Activated CD4-positive, CD25-positive, alpha-beta regulatory T cell (primary cell): ENCODE measurements at regions not wholly inside any gene's neighbourhood (a gene's known extent, or its start where the extent isn't known, plus 50 kb on each side); places are given as distances from the start of the nearest gene placed in this dataset.

Experiments used
- DNase-seq, 4 experiments: peaks; one replicate each; lab custom pipeline; 2025; lab: John Stamatoyannopoulos, UW

GRCh38 chr5:56320686-56321085 lies 87.6 kb upstream of the ANKRD55 start:
- DNase-seq, result no peak

- no peak for DNase-seq
Measured at GRCh38 chr5:56319526-56320181, 86.5 kb upstream of the ANKRD55 start.

DNA sequence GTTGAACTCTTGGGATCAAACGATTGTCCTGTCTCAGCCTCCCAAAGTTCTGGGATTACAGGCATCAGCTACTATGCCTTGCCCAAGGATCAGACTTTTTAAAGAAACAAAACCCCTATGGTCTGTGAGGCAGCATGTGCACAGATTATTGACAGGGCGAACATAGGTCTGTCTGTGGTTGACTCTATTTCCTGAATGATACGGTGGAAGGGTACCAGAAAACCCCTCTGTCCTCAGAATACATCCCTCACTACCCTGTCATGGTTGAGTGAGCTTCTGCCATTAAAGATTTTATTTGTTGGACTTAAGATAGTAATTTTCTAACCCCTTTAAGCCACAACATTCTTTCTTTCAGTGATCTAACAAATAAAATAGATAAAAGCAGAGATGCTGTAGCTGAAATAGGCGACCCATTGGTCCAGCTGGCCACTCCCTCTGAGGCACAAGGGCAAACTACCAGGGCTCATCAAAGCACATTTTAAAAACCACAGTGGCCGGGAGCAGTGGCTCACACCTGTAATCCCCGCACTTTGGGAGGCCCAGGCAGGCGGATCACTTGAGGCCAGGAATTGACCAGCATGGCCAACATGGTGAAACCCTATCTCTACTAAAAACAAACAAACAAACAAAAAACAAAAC lies 84.9 kb upstream of the ANKRD55 start:
- DNase-seq, result no peak

- DNase-seq, result no peak
Measured at GRCh38 chr5:56316299-56316994, 83.3 kb upstream of the ANKRD55 start.

DNA sequence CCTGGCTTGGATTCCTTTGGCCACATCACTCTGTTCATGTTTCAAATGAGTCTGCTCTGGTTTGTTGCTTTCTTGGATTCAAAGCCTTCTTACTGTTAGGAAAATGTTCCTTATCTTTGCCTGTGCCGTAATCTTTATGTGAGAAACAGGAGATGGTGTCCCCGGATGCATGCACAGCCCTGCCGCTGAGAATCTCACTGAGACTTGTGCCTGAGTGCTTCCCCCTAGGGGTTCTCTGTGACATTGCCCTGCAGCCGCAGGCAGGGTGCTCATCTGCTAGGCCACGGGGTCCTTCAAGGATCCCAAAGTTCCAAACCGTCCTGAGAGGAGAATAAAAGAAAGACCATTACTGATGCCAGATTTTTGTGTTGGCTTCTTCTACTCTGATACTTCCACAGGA lies 81.4 kb upstream of the ANKRD55 start:
- peak in 2 of 4 experiments; percentile 2 to 4 for DNase-seq

DNA sequence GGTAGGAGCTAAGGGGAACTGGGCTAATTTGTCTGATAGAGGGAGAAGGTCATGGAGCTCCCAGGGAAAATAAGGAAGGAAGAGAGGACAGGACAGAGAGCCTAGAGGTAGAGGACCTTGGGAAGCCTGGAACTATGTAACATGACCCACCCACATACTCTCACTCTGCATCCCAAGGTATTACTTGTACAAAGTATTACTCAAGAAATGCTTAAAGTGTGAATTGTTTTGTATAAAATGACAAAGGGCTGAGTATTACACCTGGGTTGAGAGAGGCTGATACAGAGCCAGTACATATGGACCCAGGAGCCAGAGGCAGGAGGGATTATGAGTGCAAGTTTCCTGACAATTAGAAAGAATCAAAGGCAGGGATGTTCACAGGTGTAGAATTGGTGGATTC lies 80.5 kb upstream of the ANKRD55 start:
- no peak for DNase-seq

DNA sequence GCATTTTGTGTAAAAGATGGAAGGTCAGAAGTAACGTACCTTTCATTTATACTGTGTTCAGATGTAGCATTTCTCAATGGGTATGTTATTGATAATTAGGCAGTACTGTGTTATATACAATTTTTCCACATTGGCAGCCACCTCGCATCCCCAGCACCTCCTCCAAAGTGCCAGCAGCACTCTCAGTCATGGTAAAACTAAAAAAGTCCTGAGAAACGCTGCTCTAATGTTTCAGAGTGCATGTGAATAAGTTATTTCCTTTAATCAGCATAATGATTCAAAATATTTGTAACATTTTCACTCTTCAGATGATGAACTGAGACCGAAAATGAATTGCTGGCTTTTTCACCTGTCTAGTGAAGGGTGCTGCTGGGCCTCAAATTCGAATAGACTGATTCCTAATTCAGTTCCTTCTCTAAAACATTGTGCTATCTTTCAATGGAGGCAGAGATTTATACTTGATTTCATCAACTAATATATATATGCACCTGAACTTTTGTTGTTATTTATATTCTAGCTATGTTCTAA lies 79.9 kb upstream of the ANKRD55 start:
- DNase-seq, result no peak

GRCh38 chr5:56311306-56311905 lies 78.3 kb upstream of the ANKRD55 start:
- no peak for DNase-seq

DNA sequence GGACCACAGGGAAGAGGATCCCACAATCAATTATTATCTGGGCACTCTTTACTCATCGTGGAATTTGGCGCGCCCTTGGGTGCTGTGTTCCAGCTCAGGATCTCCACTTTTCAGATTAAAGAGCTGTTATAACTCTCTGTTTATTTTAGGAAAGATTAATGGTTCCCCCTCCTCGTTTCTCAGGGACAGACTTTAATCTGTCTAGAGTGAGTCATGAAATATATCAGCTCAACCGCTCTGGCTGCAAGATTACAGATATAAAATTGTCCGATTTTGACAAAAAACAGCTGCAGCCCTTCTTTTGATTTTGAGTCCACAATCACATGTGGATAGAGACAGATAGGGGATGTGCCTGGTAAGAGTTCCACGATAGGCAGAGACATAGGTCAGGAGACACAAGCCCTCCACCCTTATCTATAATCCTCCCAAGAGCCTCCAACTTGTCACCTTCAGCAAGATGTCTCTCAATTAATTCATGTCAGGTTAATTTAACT lies 77.6 kb upstream of the ANKRD55 start:
- DNase-seq, result no peak

DNA sequence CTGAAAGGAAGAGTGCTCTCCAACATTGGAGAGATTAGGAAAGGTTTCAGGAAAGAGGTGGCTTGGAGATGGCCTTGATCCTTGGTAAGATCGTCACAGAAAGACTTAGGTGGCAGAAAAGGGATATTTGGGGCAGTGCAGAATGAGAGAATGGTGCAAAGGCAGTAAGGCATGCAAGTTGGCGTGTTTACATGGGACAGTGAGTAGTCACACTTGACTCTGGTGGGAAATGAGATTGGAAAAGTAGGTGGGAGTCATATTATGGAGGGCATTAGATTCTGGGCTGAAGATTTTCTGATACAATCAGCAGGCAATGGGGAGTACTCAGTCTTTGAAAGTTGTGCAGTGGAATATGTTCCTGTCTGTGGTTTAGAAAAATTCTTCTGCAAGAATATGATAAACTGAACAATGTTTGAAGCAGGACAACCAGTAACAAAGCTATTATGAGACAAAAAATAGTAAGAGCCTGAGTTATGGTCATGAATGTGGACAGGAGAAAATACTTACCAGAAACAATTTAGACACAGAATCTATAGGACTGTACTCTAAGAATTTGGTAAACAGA lies 76.2 kb upstream of the ANKRD55 start:
- DNase-seq, result no peak

GRCh38 chr5:56307714-56308333 lies 74.7 kb upstream of the ANKRD55 start:
- DNase-seq, result no peak

GRCh38 chr5:56306433-56307150 lies 73.5 kb upstream of the ANKRD55 start:
- no peak for DNase-seq

DNA sequence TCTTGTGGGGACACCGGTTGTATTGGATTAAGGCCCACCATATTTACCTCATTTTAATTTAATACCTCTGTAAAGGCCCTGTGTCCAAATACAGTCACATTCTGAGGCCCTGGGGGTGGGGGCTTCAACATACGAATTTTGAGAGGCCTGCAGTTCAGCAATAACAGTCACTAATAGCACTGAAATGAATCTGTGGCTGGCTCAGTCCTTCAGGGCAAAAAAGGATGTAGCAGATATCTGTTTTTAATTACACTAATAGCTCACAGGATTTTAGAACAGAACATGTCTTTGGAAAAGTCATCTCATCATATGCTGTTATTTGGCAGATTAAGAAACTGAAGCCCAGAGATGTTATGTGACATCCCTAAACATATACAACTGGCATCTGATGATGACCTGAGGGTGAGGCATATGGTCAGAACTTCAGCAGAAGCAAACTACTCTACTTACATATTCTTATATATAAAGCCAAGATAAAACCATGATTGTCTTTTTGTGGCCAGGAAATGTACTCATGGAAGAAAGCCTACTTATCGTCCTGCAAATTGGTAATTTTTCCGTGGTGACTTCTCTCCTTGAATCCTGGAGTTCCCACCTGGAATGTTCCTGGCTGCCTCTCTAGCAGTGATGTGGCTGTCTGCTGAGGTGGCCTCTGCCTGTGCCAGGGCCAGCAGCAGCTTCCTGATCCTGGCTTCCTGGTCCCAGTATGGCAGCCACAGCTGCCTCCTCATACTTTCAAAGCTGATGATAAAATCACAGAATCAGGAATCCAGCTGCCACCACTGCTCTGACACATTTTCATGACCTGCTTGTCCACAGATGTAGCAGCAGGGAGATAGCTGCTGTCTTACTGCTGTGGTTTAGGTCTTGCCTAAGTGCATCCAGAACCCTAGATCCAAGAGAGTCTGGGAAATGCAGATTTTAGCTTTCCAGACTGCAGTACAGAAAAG lies 72.1 kb upstream of the ANKRD55 start:
- DNase-seq, result no peak

DNA sequence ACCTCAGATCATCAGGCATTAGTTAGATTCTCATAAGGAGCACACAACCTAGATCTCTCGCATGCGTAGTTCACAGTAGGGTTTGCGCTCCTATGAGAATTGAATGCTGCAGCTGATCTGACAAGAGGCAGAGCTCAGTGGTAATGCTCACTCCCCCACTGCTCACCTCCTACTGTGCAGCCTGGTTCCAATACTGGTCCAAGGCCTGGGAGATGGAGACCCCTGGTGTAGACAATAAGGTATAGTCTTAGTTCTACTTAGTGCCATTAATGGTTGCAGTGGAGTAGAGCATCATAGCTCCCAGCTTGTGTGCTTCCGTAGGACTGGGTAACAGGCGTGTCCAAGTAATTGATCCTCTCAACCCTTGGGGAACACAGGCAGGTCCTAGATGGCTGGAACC lies 70.4 kb upstream of the ANKRD55 start:
- DNase-seq, result no peak

GRCh38 chr5:56302027-56302426 lies 68.9 kb upstream of the ANKRD55 start:
- DNase-seq, result no peak

GRCh38 chr5:56301069-56301468 lies 67.9 kb upstream of the ANKRD55 start:
- no peak for DNase-seq

GRCh38 chr5:56299212-56299611 lies 66.1 kb upstream of the ANKRD55 start:
- no peak for DNase-seq

DNA sequence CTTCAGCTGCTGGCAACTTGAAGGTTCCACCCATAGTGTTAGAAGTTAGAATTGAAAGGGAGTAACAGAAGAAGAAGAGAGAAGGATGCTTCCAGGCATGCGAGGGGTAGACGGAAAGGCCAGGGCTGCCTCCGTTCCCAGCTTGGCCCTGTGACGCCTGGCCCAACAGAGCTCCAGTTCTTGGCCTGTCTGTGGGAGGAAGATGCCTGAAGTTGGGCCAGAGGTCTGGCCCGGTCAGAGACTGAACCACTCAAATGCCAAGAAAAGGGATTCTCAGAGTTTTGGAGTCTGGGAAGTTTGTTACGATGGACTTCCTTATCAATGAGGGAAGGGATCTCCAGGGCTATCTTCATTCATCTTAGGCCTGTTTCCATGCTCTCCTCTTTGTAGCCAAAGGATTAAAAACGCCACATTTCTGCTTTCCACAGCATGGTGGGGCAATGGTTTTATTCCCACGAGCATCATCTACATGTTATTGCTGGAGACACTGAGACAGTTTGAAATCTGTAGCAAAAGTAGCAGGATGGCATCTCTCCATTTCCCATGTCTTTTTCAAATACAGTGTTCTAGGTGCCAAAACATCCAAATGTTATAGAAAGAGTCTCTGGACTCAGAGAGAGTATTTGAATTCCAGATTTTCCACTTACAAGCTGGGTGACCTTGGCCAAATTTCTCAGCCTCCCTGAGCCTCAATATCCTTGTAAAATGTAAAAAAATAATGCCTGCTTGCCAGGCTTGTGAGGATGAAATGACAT lies 65.4 kb upstream of the ANKRD55 start:
- DNase-seq, result no peak

DNA sequence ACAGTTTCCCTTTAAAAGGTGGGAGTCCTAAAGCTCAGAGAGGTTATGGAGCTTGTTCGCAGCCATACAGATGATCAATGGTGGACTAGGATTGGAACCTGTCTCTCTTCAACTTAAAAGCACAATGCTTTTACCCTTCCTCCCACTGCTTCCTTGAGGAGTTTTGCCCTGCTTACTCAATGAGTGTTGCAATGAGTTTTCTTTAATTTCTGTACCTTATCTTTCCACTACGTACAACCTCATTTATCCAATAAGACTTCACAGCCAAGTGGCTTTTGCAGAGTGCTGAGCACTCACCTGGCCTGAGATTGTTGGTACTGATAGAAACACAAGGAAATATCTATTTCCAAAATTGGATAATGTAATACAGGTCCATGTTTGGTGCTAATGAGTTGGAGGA lies 64.7 kb upstream of the ANKRD55 start:
- DNase-seq, result no peak
